SK-N-SH (cell line): ENCODE measurements at regions not wholly inside any gene's neighbourhood (a gene's known extent, or its start where the extent isn't known, plus 50 kb on each side); places are given as distances from the start of the nearest gene placed in this dataset.

Source experiments
- CHD2 ChIP-seq: fragments of 150-350 bp; IDR thresholded peaks from 2 replicates; pipeline ENCODE4 v1.6.1; 2018; ENCODE audit warnings: low read length; ENCODE audit not compliant: partially characterized antibody
- EP300 ChIP-seq, 2 experiments: IDR thresholded peaks; 2 replicates each; pipeline versions ENCODE4 v1.4.0 to v1.6.1; 2012; ENCODE audit warnings: borderline replicate concordance in 1 of 2, low read depth in 1 of 2, low read length in 1 of 2
- MEF2A ChIP-seq: IDR thresholded peaks from 2 replicates; pipeline ENCODE4 v1.4.0; 2012; ENCODE audit warnings: low read depth, borderline replicate concordance
- NFIC ChIP-seq: IDR thresholded peaks from 2 replicates; pipeline ENCODE4 v1.4.0; 2012; ENCODE audit warnings: borderline replicate concordance
- POLR2AphosphoS5 ChIP-seq: IDR thresholded peaks from 2 replicates; pipeline ENCODE4 v1.6.1; 2012; ENCODE audit warnings: low read depth, low read length
- RAD21 ChIP-seq: IDR thresholded peaks from 2 replicates; pipeline ENCODE4 v1.6.1; 2012; ENCODE audit warnings: mild to moderate bottlenecking, low read length
- RCOR1 ChIP-seq: fragments of 150-350 bp; IDR thresholded peaks from 2 replicates; pipeline ENCODE4 v1.6.1; 2017; ENCODE audit warnings: antibody characterized with exemption, low read length
- RFX5 ChIP-seq: IDR thresholded peaks from 2 replicates; pipeline ENCODE4 v1.6.1; 2012; ENCODE audit warnings: mild to moderate bottlenecking, improper control_type of control experiment, low read length
- SMC3 ChIP-seq: IDR thresholded peaks from 2 replicates; pipeline ENCODE4 v1.6.1; 2012; ENCODE audit warnings: low read depth, low read length, improper control_type of control experiment
- TEAD4 ChIP-seq: IDR thresholded peaks from 2 replicates; pipeline ENCODE4 v1.4.0; 2012; ENCODE audit warnings: mild to moderate bottlenecking, borderline replicate concordance; ENCODE audit not compliant: insufficient read depth
- YY1 ChIP-seq: IDR thresholded peaks from 2 replicates; pipeline ENCODE4 v1.4.0; 2012; ENCODE audit warnings: low read depth, mild to moderate bottlenecking
- TF ChIP-seq, protein P1 (sequence below): fragments of 200-600 bp; sonication (generic); IDR thresholded peaks from 2 replicates; pipeline ENCODE4 v1.6.1; 2017; ENCODE audit warnings: antibody characterized with exemption, mild to moderate bottlenecking, moderate library complexity
- TF ChIP-seq, protein P2 (sequence below): IDR thresholded peaks from 2 replicates; pipeline ENCODE4; 2012
- TF ChIP-seq, protein P3 (sequence below): fragments of 150-350 bp; IDR thresholded peaks from 2 replicates; pipeline ENCODE4 v1.6.1; 2017; ENCODE audit warnings: antibody characterized with exemption, low read length, low read depth, borderline replicate concordance

DNA sequence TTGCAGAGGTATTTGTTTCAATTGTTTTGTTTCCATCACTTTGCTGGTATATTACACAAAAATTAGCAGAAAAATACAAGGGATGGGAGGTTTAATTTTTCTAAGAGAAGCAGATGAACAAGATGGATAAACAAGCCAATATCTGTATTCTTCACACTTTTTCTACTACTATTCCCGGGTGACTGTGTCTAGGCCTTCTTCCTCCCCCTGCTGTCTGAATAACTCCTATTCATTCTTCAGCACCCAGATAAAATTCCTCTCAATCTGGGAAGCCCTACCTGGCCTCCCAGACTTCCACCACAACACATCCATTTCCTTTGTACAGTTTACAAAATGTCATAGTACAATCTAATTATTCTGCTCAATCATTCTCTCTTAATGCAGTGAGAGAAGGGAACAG, 666.6 kb upstream of the TENM4 start:
- TF ChIP-seq MEF2A, result no peak
- no peak for TF ChIP-seq TEAD4
- TF ChIP-seq CHD2, result no peak
- TF ChIP-seq, protein P1, sequence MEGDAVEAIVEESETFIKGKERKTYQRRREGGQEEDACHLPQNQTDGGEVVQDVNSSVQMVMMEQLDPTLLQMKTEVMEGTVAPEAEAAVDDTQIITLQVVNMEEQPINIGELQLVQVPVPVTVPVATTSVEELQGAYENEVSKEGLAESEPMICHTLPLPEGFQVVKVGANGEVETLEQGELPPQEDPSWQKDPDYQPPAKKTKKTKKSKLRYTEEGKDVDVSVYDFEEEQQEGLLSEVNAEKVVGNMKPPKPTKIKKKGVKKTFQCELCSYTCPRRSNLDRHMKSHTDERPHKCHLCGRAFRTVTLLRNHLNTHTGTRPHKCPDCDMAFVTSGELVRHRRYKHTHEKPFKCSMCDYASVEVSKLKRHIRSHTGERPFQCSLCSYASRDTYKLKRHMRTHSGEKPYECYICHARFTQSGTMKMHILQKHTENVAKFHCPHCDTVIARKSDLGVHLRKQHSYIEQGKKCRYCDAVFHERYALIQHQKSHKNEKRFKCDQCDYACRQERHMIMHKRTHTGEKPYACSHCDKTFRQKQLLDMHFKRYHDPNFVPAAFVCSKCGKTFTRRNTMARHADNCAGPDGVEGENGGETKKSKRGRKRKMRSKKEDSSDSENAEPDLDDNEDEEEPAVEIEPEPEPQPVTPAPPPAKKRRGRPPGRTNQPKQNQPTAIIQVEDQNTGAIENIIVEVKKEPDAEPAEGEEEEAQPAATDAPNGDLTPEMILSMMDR, result no peak
- TF ChIP-seq RCOR1, result no peak
- TF ChIP-seq RFX5, result no peak
- TF ChIP-seq POLR2AphosphoS5, result no peak
- TF ChIP-seq EP300 (IDR thresholded peaks at IDR 0.05; ENCODE audit: borderline replicate concordance in 1 of 2, low read depth in 1 of 2, low read length in 1 of 2), result no peak
- TF ChIP-seq, protein P2, sequence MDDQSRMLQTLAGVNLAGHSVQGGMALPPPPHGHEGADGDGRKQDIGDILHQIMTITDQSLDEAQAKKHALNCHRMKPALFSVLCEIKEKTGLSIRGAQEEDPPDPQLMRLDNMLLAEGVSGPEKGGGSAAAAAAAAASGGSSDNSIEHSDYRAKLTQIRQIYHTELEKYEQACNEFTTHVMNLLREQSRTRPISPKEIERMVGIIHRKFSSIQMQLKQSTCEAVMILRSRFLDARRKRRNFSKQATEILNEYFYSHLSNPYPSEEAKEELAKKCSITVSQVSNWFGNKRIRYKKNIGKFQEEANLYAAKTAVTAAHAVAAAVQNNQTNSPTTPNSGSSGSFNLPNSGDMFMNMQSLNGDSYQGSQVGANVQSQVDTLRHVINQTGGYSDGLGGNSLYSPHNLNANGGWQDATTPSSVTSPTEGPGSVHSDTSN, result no peak
- TF ChIP-seq NFIC, result no peak
- no peak for TF ChIP-seq RAD21
- no peak for TF ChIP-seq YY1
- TF ChIP-seq, protein P3, sequence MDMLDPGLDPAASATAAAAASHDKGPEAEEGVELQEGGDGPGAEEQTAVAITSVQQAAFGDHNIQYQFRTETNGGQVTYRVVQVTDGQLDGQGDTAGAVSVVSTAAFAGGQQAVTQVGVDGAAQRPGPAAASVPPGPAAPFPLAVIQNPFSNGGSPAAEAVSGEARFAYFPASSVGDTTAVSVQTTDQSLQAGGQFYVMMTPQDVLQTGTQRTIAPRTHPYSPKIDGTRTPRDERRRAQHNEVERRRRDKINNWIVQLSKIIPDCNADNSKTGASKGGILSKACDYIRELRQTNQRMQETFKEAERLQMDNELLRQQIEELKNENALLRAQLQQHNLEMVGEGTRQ, result no peak
- no peak for TF ChIP-seq SMC3
